ENCODE measurements at regions not wholly inside any gene's neighbourhood (a gene's known extent, or its start where the extent isn't known, plus 50 kb on each side); places are given as distances from the start of the nearest gene placed in this dataset.
"Not testable (repeated sequence)": the region's sequence is repeated elsewhere in the genome, so short reads cannot be mapped to it uniquely, and the experiment has no call there.

GRCh38 chr9:61667559-61668121, 477.8 kb downstream of the SPATA31A7 start:
- TF ChIP-seq CTCF (IDR thresholded peaks at IDR 0.05): no peak
- Histone ChIP-seq H3K4me3 (no peak overlapping the region), H3K27me3 (no peaks in the 10 kb centered on the region), H3K27ac (no peak overlapping the region), H3K36me3 (no peaks in the 10 kb centered on the region), H3K4me1 (no peaks in the 10 kb centered on the region), H3K9me3 (no peaks in the 10 kb centered on the region)
- intact Hi-C loops (cut with DNase I): no loop called here
- peak in 1 of 2 donors; percentile 41 for DNase-seq (ENCODE audit: low spot score in 2 of 2)

- H3K9me3 ChIP-seq; H3K27me3 ChIP-seq; H3K27ac ChIP-seq; H3K4me3 ChIP-seq; H3K36me3 ChIP-seq; H3K4me1 ChIP-seq; intact Hi-C loops (cut with DNase I): not testable (repeated sequence)
- DNase-seq (ENCODE audit: low spot score in 2 of 2): peak in 1 of 2 donors; percentile 35
Measured at GRCh38 chr9:61668201-61668600, 478.4 kb downstream of the SPATA31A7 start.

GRCh38 chr9:61668846-61669245, 479.0 kb downstream of the SPATA31A7 start:
- Histone ChIP-seq H3K4me1 (no peaks in the 10 kb centered on the region), H3K4me3 (no peak overlapping the region), H3K9me3 (no peaks in the 10 kb centered on the region), H3K27ac (no peak overlapping the region), H3K27me3 (no peaks in the 10 kb centered on the region), H3K36me3 (no peaks in the 10 kb centered on the region)
- DNase-seq (ENCODE audit: low spot score in 2 of 2): peak in 1 of 2 donors; percentile 38
- no peak for TF ChIP-seq CTCF (IDR thresholded peaks at IDR 0.05)
- intact Hi-C loops (cut with DNase I): no loop called here

GRCh38 chr9:61669352-61669751, 479.5 kb downstream of the SPATA31A7 start:
- intact Hi-C loops (cut with DNase I): no loop called here
- Histone ChIP-seq H3K36me3 (no peaks in the 10 kb centered on the region), H3K27me3 (no peaks in the 10 kb centered on the region), H3K27ac (no peak overlapping the region), H3K4me3 (no peak overlapping the region), H3K4me1 (no peaks in the 10 kb centered on the region), H3K9me3 (no peaks in the 10 kb centered on the region)
- TF ChIP-seq CTCF (IDR thresholded peaks at IDR 0.05): no peak
- peak in 1 of 2 donors; percentile 47 for DNase-seq (ENCODE audit: low spot score in 2 of 2)

GRCh38 chr9:61669831-61670505, 480.1 kb downstream of the SPATA31A7 start:
- H3K36me3 ChIP-seq; intact Hi-C loops (cut with DNase I); H3K4me1 ChIP-seq; H3K9me3 ChIP-seq; H3K27ac ChIP-seq; DNase-seq (ENCODE audit: low spot score in 2 of 2); H3K27me3 ChIP-seq; H3K4me3 ChIP-seq: not testable (repeated sequence)

- TF ChIP-seq CTCF (IDR thresholded peaks at IDR 0.05): no peak
- H3K27ac ChIP-seq: no peak overlapping the region
- H3K36me3 ChIP-seq: no peaks in the 10 kb centered on the region
- no peaks in the 10 kb centered on the region for H3K9me3 ChIP-seq
- no peaks in the 10 kb centered on the region for H3K4me1 ChIP-seq
- H3K27me3 ChIP-seq: no peaks in the 10 kb centered on the region
- H3K4me3 ChIP-seq: no peak overlapping the region
- DNase-seq (ENCODE audit: low spot score in 2 of 2): peak in 1 of 2 donors; percentile 28
- intact Hi-C loops (cut with DNase I): no loop called here
Measured at GRCh38 chr9:61670616-61671015, 480.8 kb downstream of the SPATA31A7 start.

All from ascending aorta (tissue), 2 donors.